Peyer's patch (tissue), 4 donors: ENCODE measurements at regions not wholly inside any gene's neighbourhood (a gene's known extent, or its start where the extent isn't known, plus 50 kb on each side); places are given as distances from the start of the nearest gene placed in this dataset.

Source experiments
- CTCF ChIP-seq, 6 experiments: fragments of 450-650 bp in 4 of 6; fragments of 200-600 bp in 2 of 6; sonication (generic) in 1 of 6; IDR thresholded peaks; one replicate each; pipeline ENCODE4 v1.5.1; 2017 to 2019; ENCODE audit warnings: antibody characterized with exemption in 6 of 6, mild to moderate bottlenecking in 3 of 6, moderate library complexity in 1 of 6
- POLR2A ChIP-seq, 2 donors: fragments of 450-650 bp; IDR thresholded peaks; one replicate each; pipeline ENCODE4 v1.5.1; 2017; ENCODE audit warnings: antibody characterized with exemption in 2 of 2, mild to moderate bottlenecking in 2 of 2, moderate library complexity in 2 of 2

GRCh38 chr6:155887421-155887820 lies 431.8 kb upstream of the NOX3 start:
- TF ChIP-seq CTCF (IDR thresholded peaks at IDR 0.05) (no peak), POLR2A (IDR thresholded peaks at IDR 0.05) (no peak)
